ENCODE measurements at regions not wholly inside any gene's neighbourhood (a gene's known extent, or its start where the extent isn't known, plus 50 kb on each side); places are given as distances from the start of the nearest gene placed in this dataset.
"Not testable (repeated sequence)": the region's sequence is repeated elsewhere in the genome, so short reads cannot be mapped to it uniquely, and the experiment has no call there.

- DNase-seq (ENCODE audit: low read depth): no peak
- no peak for TF ChIP-seq CTCF (IDR thresholded peaks at IDR 0.05; ENCODE audit: control insufficient read depth, extremely low read depth, insufficient read depth)
- H3K4me3 ChIP-seq (ENCODE audit: low read depth, low read length): no peak overlapping the region
Observed at GRCh38 chr5:3325972-3326840, 269.4 kb upstream of the IRX1 start.

- no peak for TF ChIP-seq CTCF (IDR thresholded peaks at IDR 0.05; ENCODE audit: control insufficient read depth, extremely low read depth, insufficient read depth)
- no peak overlapping the region for H3K4me3 ChIP-seq (ENCODE audit: low read depth, low read length)
- DNase-seq (ENCODE audit: low read depth): peak; percentile 21
Observed at GRCh38 chr5:3325201-3325971, 270.2 kb upstream of the IRX1 start.

DNA sequence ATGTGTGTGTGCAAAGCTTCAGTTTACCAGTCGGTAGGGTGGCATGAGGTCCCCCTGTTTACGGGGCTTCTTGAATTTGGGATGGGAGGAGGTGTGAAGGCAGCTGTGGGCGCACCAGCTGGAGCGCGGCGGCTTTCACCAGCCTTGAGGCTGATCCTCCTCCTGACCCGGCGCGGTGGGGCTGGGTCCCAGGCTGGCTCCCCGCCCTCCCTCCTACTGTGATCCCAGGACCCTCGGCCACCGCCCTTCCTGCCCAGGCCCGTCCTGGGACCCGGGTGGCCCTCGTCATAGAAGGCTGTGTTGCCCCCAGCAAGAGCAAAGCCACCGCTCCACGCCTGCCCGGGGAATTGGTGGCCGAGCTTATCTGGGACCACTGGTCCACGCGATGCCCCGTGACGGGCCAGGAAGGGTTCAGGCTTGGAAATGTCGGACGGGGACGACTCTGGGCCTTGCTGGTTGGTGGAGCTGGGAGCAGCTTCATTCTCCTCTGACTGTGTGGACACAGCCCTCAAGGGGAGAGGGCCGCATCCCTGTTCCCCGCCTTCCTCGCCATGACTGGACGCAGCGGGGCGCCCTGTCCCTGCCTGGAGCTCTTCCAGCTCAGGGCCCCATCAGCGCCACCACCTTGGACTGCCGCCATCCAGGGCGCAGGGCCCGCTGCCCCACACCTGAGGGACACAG lies 271.1 kb upstream of the IRX1 start:
- no peak for DNase-seq (ENCODE audit: low read depth)
- TF ChIP-seq CTCF (IDR thresholded peaks at IDR 0.05; ENCODE audit: control insufficient read depth, extremely low read depth, insufficient read depth): no peak
- no peak overlapping the region for H3K4me3 ChIP-seq (ENCODE audit: low read depth, low read length)

DNA sequence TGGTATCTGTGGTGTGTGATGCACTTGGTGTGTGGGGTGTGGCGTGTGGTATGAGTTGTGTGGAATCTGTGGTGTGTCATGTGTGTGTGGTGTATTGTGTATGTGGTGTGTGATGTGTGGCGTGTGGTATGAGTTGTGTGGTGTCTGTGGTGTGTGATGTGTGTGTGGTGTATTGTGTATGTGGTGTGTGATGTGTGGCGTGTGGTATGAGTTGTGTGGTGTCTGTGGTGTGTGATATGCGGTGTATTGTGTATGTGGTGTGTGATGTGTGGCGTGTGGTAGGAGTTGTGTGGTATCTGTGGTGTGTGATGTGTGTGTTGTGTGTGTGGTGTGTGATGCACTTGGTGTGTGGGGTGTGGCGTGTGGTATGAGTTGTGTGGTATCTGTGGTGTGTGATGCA lies 271.7 kb upstream of the IRX1 start:
- not testable (repeated sequence) for DNase-seq (ENCODE audit: low read depth); H3K4me3 ChIP-seq (ENCODE audit: low read depth, low read length)

- no peak overlapping the region for H3K4me3 ChIP-seq (ENCODE audit: low read depth, low read length)
- TF ChIP-seq CTCF (IDR thresholded peaks at IDR 0.05; ENCODE audit: control insufficient read depth, extremely low read depth, insufficient read depth): no peak
- DNase-seq (ENCODE audit: low read depth): no peak
Observed at GRCh38 chr5:3323144-3323543, 272.5 kb upstream of the IRX1 start.

- no peak overlapping the region for H3K4me3 ChIP-seq (ENCODE audit: low read depth, low read length)
- DNase-seq (ENCODE audit: low read depth): no peak
- TF ChIP-seq CTCF (IDR thresholded peaks at IDR 0.05; ENCODE audit: control insufficient read depth, extremely low read depth, insufficient read depth): no peak
Observed at GRCh38 chr5:3322642-3323041, 273.0 kb upstream of the IRX1 start.

GRCh38 chr5:3321923-3322322 lies 273.7 kb upstream of the IRX1 start:
- DNase-seq (ENCODE audit: low read depth): no peak
- no peak overlapping the region for H3K4me3 ChIP-seq (ENCODE audit: low read depth, low read length)
- TF ChIP-seq CTCF (IDR thresholded peaks at IDR 0.05; ENCODE audit: control insufficient read depth, extremely low read depth, insufficient read depth): no peak

Measured in LNCaP clone FGC (cell line).